SK-N-SH treated with all-trans-retinoic acid at 6 μM for 48 hours (cell line): ENCODE measurements at regions not wholly inside any gene's neighbourhood (a gene's known extent, or its start where the extent isn't known, plus 50 kb on each side); places are given as distances from the start of the nearest gene placed in this dataset.
"Not testable (repeated sequence)": the region's sequence is repeated elsewhere in the genome, so short reads cannot be mapped to it uniquely, and the experiment has no call there.

Experiments used
- ATAC-seq: fragments of 200-7000 bp; cut with Tn5 transposase; 3 replicates; pipeline ENCODE4 v1.9.1; 2020; ENCODE audit warnings: mild to moderate bottlenecking, moderate library complexity
- BACH2 ChIP-seq: fragments of 250-450 bp; sonication (Bioruptor Pico); IDR thresholded peaks from 2 replicates; pipeline ENCODE4 v1.9.0; 2021; ENCODE audit warnings: mild to moderate bottlenecking, borderline replicate concordance
- CSDC2 ChIP-seq: fragments of 250-450 bp; sonication (Bioruptor Pico); IDR thresholded peaks from 2 replicates; pipeline ENCODE4 v1.5.0; 2020; ENCODE audit warnings: mild to moderate bottlenecking, moderate library complexity
- ESRRG ChIP-seq: fragments of 250-450 bp; sonication (Bioruptor Pico); IDR thresholded peaks from 2 replicates; pipeline ENCODE4 v1.6.1; 2021; ENCODE audit warnings: mild to moderate bottlenecking
- GLIS3 ChIP-seq: fragments of 250-450 bp; sonication (Bioruptor Pico); IDR thresholded peaks from 2 replicates; pipeline ENCODE4 v1.5.0; 2020; ENCODE audit warnings: mild to moderate bottlenecking, moderate library complexity
- ISL1 ChIP-seq: fragments of 250-450 bp; sonication (Bioruptor Pico); IDR thresholded peaks from 2 replicates; pipeline ENCODE4 v2.1.2; 2022; ENCODE audit warnings: mild to moderate bottlenecking, moderate library complexity
- PPARA ChIP-seq: fragments of 250-450 bp; sonication (Bioruptor Pico); IDR thresholded peaks from 2 replicates; pipeline ENCODE4 v1.5.0; 2020; ENCODE audit warnings: mild to moderate bottlenecking, borderline replicate concordance
- RARB ChIP-seq: fragments of 250-450 bp; sonication (Bioruptor Pico); IDR thresholded peaks from 2 replicates; pipeline ENCODE4 v1.8.0; 2021; ENCODE audit warnings: mild to moderate bottlenecking, moderate library complexity
- SNAI2 ChIP-seq: fragments of 250-450 bp; sonication (Bioruptor Pico); IDR thresholded peaks from 2 replicates; pipeline ENCODE4 v1.5.0; 2020; ENCODE audit warnings: mild to moderate bottlenecking, moderate library complexity
- TOX ChIP-seq: fragments of 250-450 bp; sonication (Bioruptor Pico); IDR thresholded peaks from 2 replicates; pipeline ENCODE4 v1.8.0; 2021; ENCODE audit warnings: mild to moderate bottlenecking, moderate library complexity, borderline replicate concordance
- ZC3H10 ChIP-seq: fragments of 250-450 bp; sonication (Bioruptor Pico); IDR thresholded peaks from 2 replicates; pipeline ENCODE4 v1.5.1; 2021; ENCODE audit warnings: mild to moderate bottlenecking, moderate library complexity
- ZFP3 ChIP-seq: fragments of 250-450 bp; sonication (Bioruptor Pico); IDR thresholded peaks from 2 replicates; pipeline ENCODE4 v1.5.0; 2020; ENCODE audit warnings: mild to moderate bottlenecking, moderate library complexity
- ZFP30 ChIP-seq: fragments of 450-650 bp; formaldehyde crosslinking; IDR thresholded peaks from 2 replicates; pipeline ENCODE4 v1.5.0; 2022; ENCODE audit warnings: mild to moderate bottlenecking, moderate library complexity
- ZNF565 ChIP-seq: fragments of 450-650 bp; formaldehyde crosslinking; conservative IDR thresholded peaks from 2 replicates; pipeline ENCODE4 v1.5.0; 2020; ENCODE audit warnings: low read depth, mild to moderate bottlenecking, moderate library complexity
- ZNF70 ChIP-seq: fragments of 450-650 bp; formaldehyde crosslinking; IDR thresholded peaks from 2 replicates; pipeline ENCODE4 v1.5.0; 2020; ENCODE audit warnings: mild to moderate bottlenecking, moderate library complexity
- ZNF8 ChIP-seq: fragments of 450-650 bp; formaldehyde crosslinking; IDR thresholded peaks from 2 replicates; pipeline ENCODE4 v1.5.0; 2020; ENCODE audit warnings: mild to moderate bottlenecking, moderate library complexity
- TF ChIP-seq, protein P1 (sequence below): fragments of 250-450 bp; sonication (Bioruptor Pico); IDR thresholded peaks from 2 replicates; pipeline ENCODE4 v1.5.0; 2020; ENCODE audit warnings: mild to moderate bottlenecking, moderate library complexity
- TF ChIP-seq, protein P2 (sequence below): fragments of 250-450 bp; sonication (Bioruptor Pico); IDR thresholded peaks from 2 replicates; pipeline ENCODE4 v1.8.0; 2021; ENCODE audit warnings: low read depth, mild to moderate bottlenecking, moderate library complexity, borderline replicate concordance
- TF ChIP-seq, protein P3 (sequence below): fragments of 250-450 bp; sonication (Bioruptor Pico); IDR thresholded peaks from 2 replicates; pipeline ENCODE4 v1.5.1; 2021; ENCODE audit warnings: mild to moderate bottlenecking, moderate library complexity

DNA sequence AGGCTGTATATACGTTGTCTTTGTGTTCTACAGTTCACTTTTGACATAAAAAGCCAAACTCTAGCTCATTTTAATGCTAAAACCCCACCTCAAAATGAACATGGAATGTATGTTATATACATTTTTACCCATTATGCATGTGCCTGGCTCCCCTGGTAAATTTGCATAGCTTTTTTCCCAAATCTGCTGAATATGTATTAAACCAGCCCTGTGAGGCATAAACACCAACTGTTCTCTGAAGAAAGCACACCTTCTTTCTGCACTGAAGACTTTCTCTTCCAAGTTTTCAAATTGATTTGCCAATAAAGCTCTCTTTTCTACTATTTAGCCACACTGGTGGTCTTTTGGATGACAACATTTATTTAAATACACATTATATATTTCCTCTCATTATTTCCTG, 549.4 kb downstream of the TRIB2 start:
- no peak for ATAC-seq
- TF ChIP-seq, protein P1, sequence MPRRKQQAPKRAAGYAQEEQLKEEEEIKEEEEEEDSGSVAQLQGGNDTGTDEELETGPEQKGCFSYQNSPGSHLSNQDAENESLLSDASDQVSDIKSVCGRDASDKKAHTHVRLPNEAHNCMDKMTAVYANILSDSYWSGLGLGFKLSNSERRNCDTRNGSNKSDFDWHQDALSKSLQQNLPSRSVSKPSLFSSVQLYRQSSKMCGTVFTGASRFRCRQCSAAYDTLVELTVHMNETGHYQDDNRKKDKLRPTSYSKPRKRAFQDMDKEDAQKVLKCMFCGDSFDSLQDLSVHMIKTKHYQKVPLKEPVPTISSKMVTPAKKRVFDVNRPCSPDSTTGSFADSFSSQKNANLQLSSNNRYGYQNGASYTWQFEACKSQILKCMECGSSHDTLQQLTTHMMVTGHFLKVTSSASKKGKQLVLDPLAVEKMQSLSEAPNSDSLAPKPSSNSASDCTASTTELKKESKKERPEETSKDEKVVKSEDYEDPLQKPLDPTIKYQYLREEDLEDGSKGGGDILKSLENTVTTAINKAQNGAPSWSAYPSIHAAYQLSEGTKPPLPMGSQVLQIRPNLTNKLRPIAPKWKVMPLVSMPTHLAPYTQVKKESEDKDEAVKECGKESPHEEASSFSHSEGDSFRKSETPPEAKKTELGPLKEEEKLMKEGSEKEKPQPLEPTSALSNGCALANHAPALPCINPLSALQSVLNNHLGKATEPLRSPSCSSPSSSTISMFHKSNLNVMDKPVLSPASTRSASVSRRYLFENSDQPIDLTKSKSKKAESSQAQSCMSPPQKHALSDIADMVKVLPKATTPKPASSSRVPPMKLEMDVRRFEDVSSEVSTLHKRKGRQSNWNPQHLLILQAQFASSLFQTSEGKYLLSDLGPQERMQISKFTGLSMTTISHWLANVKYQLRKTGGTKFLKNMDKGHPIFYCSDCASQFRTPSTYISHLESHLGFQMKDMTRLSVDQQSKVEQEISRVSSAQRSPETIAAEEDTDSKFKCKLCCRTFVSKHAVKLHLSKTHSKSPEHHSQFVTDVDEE (CRISPR knock-in tag), result no peak

DNA sequence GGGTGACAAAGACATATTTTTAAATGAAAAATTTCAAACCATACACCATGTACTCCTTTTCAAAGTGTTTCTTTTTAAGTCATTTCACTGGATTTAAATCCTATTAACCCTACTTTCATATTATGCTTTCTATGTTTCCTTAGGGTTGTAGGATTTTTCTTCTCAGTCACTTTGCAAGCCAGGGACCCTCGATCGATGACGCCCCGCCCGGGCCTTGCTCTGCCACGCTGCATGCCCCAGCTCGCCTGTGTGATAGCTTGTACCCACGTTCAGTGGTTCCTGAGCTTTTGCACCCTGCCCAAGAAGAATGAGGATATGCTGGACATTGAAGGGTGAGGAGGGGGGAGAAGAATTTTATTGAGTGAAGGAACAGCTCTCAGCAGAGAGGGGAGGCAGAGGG, 568.0 kb downstream of the TRIB2 start:
- ATAC-seq, result no peak
- TF ChIP-seq PPARA (no peak), GLIS3 (CRISPR knock-in tag) (no peak), RARB (CRISPR knock-in tag) (no peak), ZNF565 (CRISPR knock-in tag) (no peak), CSDC2 (CRISPR knock-in tag) (no peak), ZNF8 (CRISPR knock-in tag) (no peak)
- TF ChIP-seq, protein P1 (CRISPR knock-in tag), result no peak

DNA sequence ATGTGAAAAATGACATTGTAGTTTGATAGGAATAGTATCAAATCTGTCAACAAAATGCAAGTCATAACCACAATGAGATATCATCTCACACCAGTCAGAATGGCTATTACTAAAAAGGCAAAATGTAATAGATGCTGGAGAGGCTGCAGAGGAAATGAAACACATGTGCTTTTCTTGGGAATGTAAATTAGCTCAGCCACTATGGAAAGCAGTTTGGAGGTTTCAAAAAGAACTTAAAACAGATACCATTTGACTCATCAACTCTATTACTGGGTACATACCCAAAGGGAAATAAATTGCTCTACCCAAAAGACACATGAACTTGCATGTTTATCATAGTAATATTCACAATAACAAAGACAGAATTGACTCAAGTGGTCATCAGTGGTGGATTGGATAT, 572.6 kb downstream of the TRIB2 start:
- ATAC-seq, result no peak
- no peak for TF ChIP-seq ZFP30 (CRISPR knock-in tag)
- TF ChIP-seq, protein P1 (CRISPR knock-in tag), result no peak
- TF ChIP-seq, protein P2, sequence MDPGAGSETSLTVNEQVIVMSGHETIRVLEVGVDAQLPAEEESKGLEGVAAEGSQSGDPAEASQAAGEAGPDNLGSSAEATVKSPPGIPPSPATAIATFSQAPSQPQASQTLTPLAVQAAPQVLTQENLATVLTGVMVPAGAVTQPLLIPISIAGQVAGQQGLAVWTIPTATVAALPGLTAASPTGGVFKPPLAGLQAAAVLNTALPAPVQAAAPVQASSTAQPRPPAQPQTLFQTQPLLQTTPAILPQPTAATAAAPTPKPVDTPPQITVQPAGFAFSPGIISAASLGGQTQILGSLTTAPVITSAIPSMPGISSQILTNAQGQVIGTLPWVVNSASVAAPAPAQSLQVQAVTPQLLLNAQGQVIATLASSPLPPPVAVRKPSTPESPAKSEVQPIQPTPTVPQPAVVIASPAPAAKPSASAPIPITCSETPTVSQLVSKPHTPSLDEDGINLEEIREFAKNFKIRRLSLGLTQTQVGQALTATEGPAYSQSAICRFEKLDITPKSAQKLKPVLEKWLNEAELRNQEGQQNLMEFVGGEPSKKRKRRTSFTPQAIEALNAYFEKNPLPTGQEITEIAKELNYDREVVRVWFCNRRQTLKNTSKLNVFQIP (CRISPR knock-in tag), result no peak

DNA sequence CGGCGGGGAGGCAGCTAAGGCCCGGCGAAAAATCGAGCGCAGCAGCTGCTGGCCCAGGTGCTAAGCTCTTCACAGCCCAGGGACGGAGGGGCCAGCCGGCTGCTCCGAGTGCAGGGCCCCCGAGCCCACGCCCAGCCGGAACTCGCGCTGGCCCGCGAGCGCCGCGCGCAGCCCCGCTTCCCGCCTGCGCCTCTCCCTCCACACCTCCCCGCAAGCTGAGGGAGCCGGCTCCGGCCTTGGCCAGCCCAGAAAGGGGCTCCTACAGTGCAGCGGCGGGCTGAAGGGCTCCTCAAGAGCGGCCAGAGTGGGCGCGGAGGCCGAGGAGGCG, 591.7 kb downstream of the TRIB2 start:
- not testable (repeated sequence) for ATAC-seq

DNA sequence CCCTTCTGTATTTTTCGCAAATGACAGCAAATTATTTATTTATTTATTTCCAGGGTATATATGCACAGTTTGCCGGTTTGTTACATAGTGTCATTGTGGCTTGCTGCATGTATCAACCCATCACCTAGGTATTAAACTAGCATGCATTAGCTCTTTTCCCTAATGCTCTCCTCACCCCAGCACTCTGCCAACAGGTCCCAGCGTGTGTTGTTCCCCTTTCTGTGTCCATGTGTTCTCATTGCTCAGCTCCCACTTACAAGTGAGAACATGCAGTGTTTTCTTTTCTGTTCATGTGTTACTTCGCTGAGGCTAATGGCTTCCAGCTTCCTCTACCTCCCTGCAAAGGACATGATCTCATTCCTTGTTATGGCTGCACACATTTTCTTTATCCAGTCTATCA, 592.3 kb downstream of the TRIB2 start:
- no peak for ATAC-seq
- TF ChIP-seq, protein P3, sequence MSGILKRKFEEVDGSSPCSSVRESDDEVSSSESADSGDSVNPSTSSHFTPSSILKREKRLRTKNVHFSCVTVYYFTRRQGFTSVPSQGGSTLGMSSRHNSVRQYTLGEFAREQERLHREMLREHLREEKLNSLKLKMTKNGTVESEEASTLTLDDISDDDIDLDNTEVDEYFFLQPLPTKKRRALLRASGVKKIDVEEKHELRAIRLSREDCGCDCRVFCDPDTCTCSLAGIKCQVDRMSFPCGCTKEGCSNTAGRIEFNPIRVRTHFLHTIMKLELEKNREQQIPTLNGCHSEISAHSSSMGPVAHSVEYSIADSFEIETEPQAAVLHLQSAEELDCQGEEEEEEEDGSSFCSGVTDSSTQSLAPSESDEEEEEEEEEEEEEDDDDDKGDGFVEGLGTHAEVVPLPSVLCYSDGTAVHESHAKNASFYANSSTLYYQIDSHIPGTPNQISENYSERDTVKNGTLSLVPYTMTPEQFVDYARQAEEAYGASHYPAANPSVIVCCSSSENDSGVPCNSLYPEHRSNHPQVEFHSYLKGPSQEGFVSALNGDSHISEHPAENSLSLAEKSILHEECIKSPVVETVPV (CRISPR knock-in tag), result no peak
- TF ChIP-seq ZNF70 (CRISPR knock-in tag), result no peak
- TF ChIP-seq ZFP3, result no peak
- TF ChIP-seq CSDC2 (CRISPR knock-in tag), result no peak
- no peak for TF ChIP-seq TOX (CRISPR knock-in tag)
- TF ChIP-seq ZFP30 (CRISPR knock-in tag), result no peak
- no peak for TF ChIP-seq ZNF565 (CRISPR knock-in tag)
- TF ChIP-seq, protein P2 (CRISPR knock-in tag), result no peak
- no peak for TF ChIP-seq ISL1
- no peak for TF ChIP-seq BACH2 (CRISPR knock-in tag)
- no peak for TF ChIP-seq RARB (CRISPR knock-in tag)
- TF ChIP-seq ESRRG (CRISPR knock-in tag), result no peak
- TF ChIP-seq SNAI2, result no peak
- TF ChIP-seq ZC3H10 (CRISPR knock-in tag), result no peak
- TF ChIP-seq, protein P1 (CRISPR knock-in tag), result no peak
